ENCODE measurements at regions not wholly inside any gene's neighbourhood (a gene's known extent, or its start where the extent isn't known, plus 50 kb on each side); places are given as distances from the start of the nearest gene placed in this dataset.
"Not testable (repeated sequence)": the region's sequence is repeated elsewhere in the genome, so short reads cannot be mapped to it uniquely, and the experiment has no call there.

GRCh38 chr9:63822615-63823374, 1462.2 kb downstream of the FOXD4L5 start:
- CTCF ChIA-PET; in situ Hi-C loops (cut with HindIII; ENCODE audit: low pct_unique_long_range_greater_than_20kb, low sequenced_read_pairs); H3K27ac ChIP-seq (ENCODE audit: low read length); BruUV-seq (replicated peaks); H3K9me3 ChIP-seq (ENCODE audit: control insufficient read depth, insufficient read depth, low read depth, low read length); DNase-seq (ENCODE audit: low read depth, low spot score); H3K4me1 ChIP-seq (ENCODE audit: control insufficient read depth, insufficient read depth, low read length); H3K27me3 ChIP-seq (ENCODE audit: control insufficient read depth, insufficient read depth, low read length); H3K36me3 ChIP-seq (ENCODE audit: control insufficient read depth, insufficient read depth, low read length); H3K4me3 ChIP-seq (ENCODE audit: low read depth in 2 of 2, low read length in 2 of 2); POLR2A ChIA-PET; intact Hi-C loops (cut with micrococcal nuclease; ENCODE audit: unreplicated experiment): not testable (repeated sequence)
- ATAC-seq, result 0 out of 2 replicates have a peak, but pooled peaks have one; percentile 43

GRCh38 chr9:63821293-63821692, 1463.7 kb downstream of the FOXD4L5 start:
- in situ Hi-C loops (cut with HindIII; ENCODE audit: low pct_unique_long_range_greater_than_20kb, low sequenced_read_pairs); H3K4me3 ChIP-seq (ENCODE audit: low read depth in 2 of 2, low read length in 2 of 2); BruUV-seq (replicated peaks); POLR2A ChIA-PET; H3K27me3 ChIP-seq (ENCODE audit: control insufficient read depth, insufficient read depth, low read length); intact Hi-C loops (cut with micrococcal nuclease; ENCODE audit: unreplicated experiment); H3K27ac ChIP-seq (ENCODE audit: low read length); H3K4me1 ChIP-seq (ENCODE audit: control insufficient read depth, insufficient read depth, low read length); DNase-seq (ENCODE audit: low read depth, low spot score); H3K9me3 ChIP-seq (ENCODE audit: control insufficient read depth, insufficient read depth, low read depth, low read length); H3K36me3 ChIP-seq (ENCODE audit: control insufficient read depth, insufficient read depth, low read length); CTCF ChIA-PET; ATAC-seq: not testable (repeated sequence)

GRCh38 chr9:63820882-63821281, 1464.1 kb downstream of the FOXD4L5 start:
- intact Hi-C loops (cut with micrococcal nuclease; ENCODE audit: unreplicated experiment); in situ Hi-C loops (cut with HindIII; ENCODE audit: low pct_unique_long_range_greater_than_20kb, low sequenced_read_pairs); CTCF ChIA-PET; H3K4me1 ChIP-seq (ENCODE audit: control insufficient read depth, insufficient read depth, low read length); H3K27me3 ChIP-seq (ENCODE audit: control insufficient read depth, insufficient read depth, low read length); H3K9me3 ChIP-seq (ENCODE audit: control insufficient read depth, insufficient read depth, low read depth, low read length); ATAC-seq; H3K4me3 ChIP-seq (ENCODE audit: low read depth in 2 of 2, low read length in 2 of 2); POLR2A ChIA-PET; H3K36me3 ChIP-seq (ENCODE audit: control insufficient read depth, insufficient read depth, low read length); H3K27ac ChIP-seq (ENCODE audit: low read length); DNase-seq (ENCODE audit: low read depth, low spot score); BruUV-seq (replicated peaks): not testable (repeated sequence)

- in situ Hi-C loops (cut with HindIII; ENCODE audit: low pct_unique_long_range_greater_than_20kb, low sequenced_read_pairs); H3K27me3 ChIP-seq (ENCODE audit: control insufficient read depth, insufficient read depth, low read length); POLR2A ChIA-PET: not testable (repeated sequence)
These were observed 1464.6 kb downstream of the FOXD4L5 start for GRCh38 chr9:63820383-63820782.

GRCh38 chr9:63817622-63818518, 1467.1 kb downstream of the FOXD4L5 start:
- intact Hi-C loops (cut with micrococcal nuclease; ENCODE audit: unreplicated experiment), result no loop called here
- Histone ChIP-seq H3K4me1 (ENCODE audit: control insufficient read depth, insufficient read depth, low read length) (no peaks in the 10 kb centered on the region), H3K9me3 (ENCODE audit: control insufficient read depth, insufficient read depth, low read depth, low read length) (no peaks in the 10 kb centered on the region), H3K36me3 (ENCODE audit: control insufficient read depth, insufficient read depth, low read length) (no peaks in the 10 kb centered on the region), H3K27me3 (ENCODE audit: control insufficient read depth, insufficient read depth, low read length) (no peaks in the 10 kb centered on the region), H3K4me3 (ENCODE audit: low read depth in 2 of 2, low read length in 2 of 2) (peak overlapping the region in 1 of 2 experiments; percentile 24; a peak in 1 of 4 replicates), H3K27ac (ENCODE audit: low read length) (no peak overlapping the region)
- ATAC-seq (peak; percentile 73), DNase-seq (ENCODE audit: low read depth, low spot score) (no peak)
- no TSS peak for BruUV-seq (replicated peaks)
- ChIA-PET POLR2A (no interaction called here), CTCF (no interaction called here)
- in situ Hi-C loops (cut with HindIII; ENCODE audit: low pct_unique_long_range_greater_than_20kb, low sequenced_read_pairs), result no loop called here
- TF ChIP-seq SIN3A (IDR thresholded peaks at IDR 0.05; ENCODE audit: borderline replicate concordance, insufficient read depth, low read depth, low read length), result no peak
- no peak for TF ChIP-seq REST (IDR thresholded peaks at IDR 0.05; ENCODE audit: insufficient read depth in 1 of 2, low read depth in 2 of 2, low read length in 1 of 2)

More at GRCh38 chr9:63820383-63820782, 1464.6 kb downstream of the FOXD4L5 start:
- H3K27ac ChIP-seq (ENCODE audit: low read length); H3K36me3 ChIP-seq (ENCODE audit: control insufficient read depth, insufficient read depth, low read length); BruUV-seq (replicated peaks); intact Hi-C loops (cut with micrococcal nuclease; ENCODE audit: unreplicated experiment); H3K4me1 ChIP-seq (ENCODE audit: control insufficient read depth, insufficient read depth, low read length); ATAC-seq; DNase-seq (ENCODE audit: low read depth, low spot score); H3K9me3 ChIP-seq (ENCODE audit: control insufficient read depth, insufficient read depth, low read depth, low read length); CTCF ChIA-PET; H3K4me3 ChIP-seq (ENCODE audit: low read depth in 2 of 2, low read length in 2 of 2): not testable (repeated sequence)
